Mononuclear cell (primary cell): ENCODE measurements at regions not wholly inside any gene's neighbourhood (a gene's known extent, or its start where the extent isn't known, plus 50 kb on each side); places are given as distances from the start of the nearest gene placed in this dataset.
"Not testable (repeated sequence)": the region's sequence is repeated elsewhere in the genome, so short reads cannot be mapped to it uniquely, and the experiment has no call there.

Experiments
- H3K27me3 ChIP-seq: 2 replicates; pipeline ENCODE4 v1.6.0; 2011; ENCODE audit warnings: low read length, control low read depth; ENCODE audit not compliant: insufficient read depth
- H3K4me1 ChIP-seq: 2 replicates; pipeline ENCODE4 v1.5.1; 2011; ENCODE audit warnings: mild to moderate bottlenecking, low read length, control low read depth; ENCODE audit not compliant: insufficient read depth
- H3K4me3 ChIP-seq: 2 replicates; pipeline ENCODE4 v1.5.1; 2011; ENCODE audit warnings: mild to moderate bottlenecking, low read length, moderate library complexity
- H3K9me3 ChIP-seq: 2 replicates; pipeline ENCODE4 v1.5.1; 2011; ENCODE audit warnings: low read depth, mild to moderate bottlenecking, control low read depth, low read length

DNA sequence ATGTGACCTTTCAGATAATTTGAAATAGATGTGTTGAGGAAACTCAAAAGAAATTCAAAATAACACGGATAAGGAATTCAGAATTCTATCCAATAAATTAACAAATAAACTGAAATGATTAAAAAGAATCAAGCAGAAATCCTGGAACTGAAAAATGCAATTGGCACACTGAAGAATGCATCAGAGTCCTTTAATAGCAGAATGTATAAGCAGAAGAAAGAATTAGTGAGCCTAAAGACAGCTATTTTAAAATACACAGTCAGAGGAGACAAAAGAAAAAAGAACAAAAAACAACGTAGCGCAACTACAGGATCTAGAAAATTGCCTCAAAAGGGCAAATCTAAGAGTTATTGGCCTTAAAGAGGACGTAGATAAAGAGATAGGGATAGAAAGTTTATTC is 99.6 kb upstream of the SAMSN1 start:
- H3K4me3 ChIP-seq: no peak overlapping the region
- no peaks in the 10 kb centered on the region for H3K27me3 ChIP-seq
- no peaks in the 10 kb centered on the region for H3K4me1 ChIP-seq
- peaks cover 13% of the 10 kb centered on the region for H3K9me3 ChIP-seq

DNA sequence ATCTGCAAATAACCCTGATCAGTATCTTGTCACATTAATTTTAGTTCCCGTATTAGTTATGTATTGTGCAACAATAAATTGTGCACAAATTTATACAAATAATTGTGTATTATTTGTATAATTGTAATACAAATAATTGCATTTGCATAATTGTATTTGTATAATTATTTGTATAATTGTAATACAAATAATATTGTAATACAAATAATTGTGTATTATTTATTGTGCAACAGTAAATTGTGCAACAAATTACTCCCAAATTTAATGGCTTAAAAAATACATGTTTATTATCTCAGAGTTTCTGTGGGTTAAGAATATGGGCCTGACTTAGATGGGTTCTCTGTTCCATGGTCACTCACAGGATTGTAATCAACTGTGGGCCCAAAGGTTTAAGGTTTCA is 86.2 kb upstream of the SAMSN1 start:
- Histone ChIP-seq H3K4me3 (no peak overlapping the region), H3K9me3 (no peaks in the 10 kb centered on the region), H3K4me1 (peaks cover under 1% of the 10 kb centered on the region), H3K27me3 (no peaks in the 10 kb centered on the region)

DNA sequence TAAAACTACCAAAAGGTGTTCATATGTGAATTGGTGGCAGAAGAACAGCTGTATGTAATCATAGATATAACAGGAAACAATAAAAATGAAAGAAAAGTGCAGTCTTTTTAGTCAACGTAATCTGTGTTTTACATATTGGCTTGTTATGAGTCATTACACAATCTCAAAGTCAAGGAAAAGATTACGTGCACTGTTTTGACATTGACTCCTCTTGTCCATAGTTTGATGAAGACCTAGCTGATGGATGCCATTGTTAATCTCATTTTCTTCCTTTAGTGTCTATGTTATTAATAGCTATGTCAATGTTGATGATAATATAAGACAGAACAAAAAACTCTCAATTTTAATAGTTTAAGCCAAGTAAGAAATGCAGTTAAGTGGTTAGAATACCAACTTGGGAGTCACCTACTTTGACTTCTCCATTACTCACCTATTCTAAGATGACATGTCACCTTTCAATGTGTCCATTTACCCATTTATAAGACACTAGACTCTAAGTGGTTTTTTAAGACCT is 84.5 kb upstream of the SAMSN1 start:
- Histone ChIP-seq H3K4me3 (no peak overlapping the region), H3K4me1 (no peaks in the 10 kb centered on the region), H3K9me3 (no peaks in the 10 kb centered on the region), H3K27me3 (no peaks in the 10 kb centered on the region)

DNA sequence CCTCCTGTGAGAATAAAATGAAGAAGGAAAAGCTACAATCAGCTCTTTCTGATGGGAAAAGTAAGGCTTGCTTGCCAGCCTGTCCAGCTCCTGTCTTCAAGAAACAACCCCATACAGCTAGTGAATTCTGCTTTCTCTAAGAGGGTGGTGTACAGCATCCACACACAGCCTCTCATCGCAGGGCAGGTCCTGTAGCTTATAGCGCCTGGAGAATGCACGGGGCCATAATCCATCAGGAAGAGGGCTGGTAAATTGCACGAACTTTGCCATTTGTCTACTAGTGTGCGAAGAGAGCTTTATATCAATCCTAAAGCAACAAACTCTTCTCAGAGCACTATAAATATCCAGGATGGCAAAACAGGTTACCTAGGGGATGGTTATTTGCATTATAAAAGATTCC is 83.3 kb upstream of the SAMSN1 start:
- Histone ChIP-seq H3K4me1 (no peaks in the 10 kb centered on the region), H3K27me3 (no peaks in the 10 kb centered on the region), H3K9me3 (no peaks in the 10 kb centered on the region), H3K4me3 (no peak overlapping the region)

DNA sequence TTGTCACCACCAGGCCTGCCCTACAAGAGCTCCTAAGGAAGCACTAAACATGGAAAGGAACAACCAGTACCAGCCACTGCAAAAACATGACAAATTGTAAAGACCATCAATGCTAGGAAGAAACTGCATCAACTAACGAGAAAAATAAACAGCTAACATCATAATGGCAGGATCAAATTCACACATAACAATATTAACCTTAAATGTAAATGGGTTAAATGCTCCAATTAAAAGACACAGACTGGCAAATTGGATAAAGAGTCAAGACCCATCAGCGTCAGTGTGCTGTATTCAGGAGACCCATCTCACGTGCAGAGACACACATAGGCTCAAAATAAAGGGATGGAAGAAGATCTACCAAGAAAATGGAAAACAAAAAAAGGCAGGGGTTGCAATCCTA is 77.0 kb upstream of the SAMSN1 start:
- H3K4me3 ChIP-seq, H3K27me3 ChIP-seq, H3K4me1 ChIP-seq: not testable (repeated sequence)
- H3K9me3 ChIP-seq: peaks cover 10% of the 10 kb centered on the region

DNA sequence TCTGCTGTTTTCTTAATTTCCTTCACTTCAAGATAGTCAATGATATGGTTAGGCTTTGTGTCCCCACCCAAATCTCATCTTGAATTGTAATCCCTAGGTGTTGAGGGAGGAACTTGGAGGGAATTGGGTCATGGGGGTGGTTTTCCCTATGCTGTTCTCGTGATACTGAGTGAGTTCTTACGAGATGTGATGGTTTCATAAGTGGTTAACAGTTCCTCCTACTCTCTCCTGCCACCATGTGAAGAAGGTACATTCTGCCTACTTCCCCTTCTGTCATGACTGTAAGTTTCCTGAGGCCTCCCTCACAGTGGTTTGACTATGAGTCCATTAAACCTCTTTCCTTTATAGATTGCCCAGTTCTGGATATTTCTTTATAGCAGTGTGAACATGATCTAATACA is 74.0 kb upstream of the SAMSN1 start:
- Histone ChIP-seq H3K27me3 (no peaks in the 10 kb centered on the region), H3K4me1 (no peaks in the 10 kb centered on the region)

DNA sequence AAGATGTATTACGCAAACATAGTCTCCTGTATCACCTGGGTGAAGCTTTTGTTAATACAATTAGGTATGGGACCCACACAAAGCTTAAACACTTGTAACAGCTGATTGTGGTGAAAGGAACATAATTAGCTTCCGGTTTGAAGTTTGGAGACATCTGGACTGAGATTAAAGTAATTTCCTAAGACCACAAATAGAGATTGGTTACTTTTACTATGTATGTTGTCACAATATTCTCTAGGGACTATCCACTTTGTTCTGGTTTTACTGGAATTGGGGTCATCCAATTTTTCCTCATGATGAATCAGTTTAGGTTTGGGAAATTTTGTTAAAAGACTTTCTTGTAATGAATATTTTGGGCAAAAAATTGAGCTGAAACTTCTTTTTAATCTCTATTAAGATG is 71.8 kb upstream of the SAMSN1 start:
- peaks cover 10% of the 10 kb centered on the region for H3K9me3 ChIP-seq
- H3K27me3 ChIP-seq: no peaks in the 10 kb centered on the region
- no peaks in the 10 kb centered on the region for H3K4me1 ChIP-seq
- H3K4me3 ChIP-seq: no peak overlapping the region

More for the DNA sequence above, 74.0 kb upstream of the SAMSN1 start:
- H3K9me3 ChIP-seq: peaks cover 10% of the 10 kb centered on the region
- H3K4me3 ChIP-seq: no peak overlapping the region

DNA sequence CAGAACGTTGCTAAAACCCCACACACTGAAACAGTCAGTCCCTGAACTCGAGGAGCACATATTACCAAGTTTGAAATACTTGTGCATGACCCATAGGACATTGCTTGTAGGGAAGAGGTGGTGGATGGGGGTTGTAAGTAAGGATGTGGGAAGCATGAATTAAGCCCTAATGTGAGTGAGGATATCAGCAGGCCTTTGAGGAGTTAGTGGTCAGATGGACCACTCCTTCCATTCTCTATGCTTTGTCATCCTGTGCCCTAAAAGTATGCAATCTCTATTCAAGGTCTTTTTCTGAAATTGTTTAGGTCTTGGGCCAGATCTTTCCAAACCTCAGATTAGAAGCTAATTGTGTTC is 70.9 kb upstream of the SAMSN1 start:
- peaks cover 10% of the 10 kb centered on the region for H3K9me3 ChIP-seq
- H3K4me1 ChIP-seq: no peaks in the 10 kb centered on the region
- H3K27me3 ChIP-seq: no peaks in the 10 kb centered on the region
- no peak overlapping the region for H3K4me3 ChIP-seq

DNA sequence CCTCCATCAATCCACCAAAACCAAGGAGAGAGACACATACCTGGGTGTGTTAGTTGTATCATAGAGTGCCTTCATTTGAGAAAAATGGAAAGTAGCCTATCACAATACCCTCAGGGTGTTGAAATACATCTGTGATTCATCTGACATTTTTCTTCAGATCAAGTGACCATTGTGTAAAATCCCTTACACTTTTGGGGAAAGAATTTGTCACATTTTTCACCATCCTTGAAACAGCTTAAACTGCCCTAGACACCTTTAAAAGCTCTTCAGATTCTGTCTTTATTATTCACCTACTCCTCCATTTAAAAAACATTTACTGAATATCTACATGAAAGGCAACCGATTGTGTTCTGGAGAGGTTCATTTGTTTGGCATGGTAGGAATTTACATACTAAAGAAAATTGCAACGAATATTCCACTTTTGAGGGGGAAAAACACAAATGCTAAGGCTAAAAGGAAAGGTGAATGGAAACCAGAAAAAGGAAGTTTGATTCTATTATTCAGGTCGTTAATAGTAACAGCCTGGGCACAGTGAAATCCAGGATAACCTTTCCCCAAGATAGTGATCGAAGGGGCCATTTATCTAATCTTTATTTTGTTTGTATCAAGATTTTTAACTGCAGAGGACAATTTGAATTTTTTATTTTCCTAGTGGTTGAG is 70.4 kb upstream of the SAMSN1 start:
- H3K4me1 ChIP-seq: no peaks in the 10 kb centered on the region
- H3K4me3 ChIP-seq: no peak overlapping the region
- H3K9me3 ChIP-seq: peaks cover 10% of the 10 kb centered on the region
- H3K27me3 ChIP-seq: no peaks in the 10 kb centered on the region

DNA sequence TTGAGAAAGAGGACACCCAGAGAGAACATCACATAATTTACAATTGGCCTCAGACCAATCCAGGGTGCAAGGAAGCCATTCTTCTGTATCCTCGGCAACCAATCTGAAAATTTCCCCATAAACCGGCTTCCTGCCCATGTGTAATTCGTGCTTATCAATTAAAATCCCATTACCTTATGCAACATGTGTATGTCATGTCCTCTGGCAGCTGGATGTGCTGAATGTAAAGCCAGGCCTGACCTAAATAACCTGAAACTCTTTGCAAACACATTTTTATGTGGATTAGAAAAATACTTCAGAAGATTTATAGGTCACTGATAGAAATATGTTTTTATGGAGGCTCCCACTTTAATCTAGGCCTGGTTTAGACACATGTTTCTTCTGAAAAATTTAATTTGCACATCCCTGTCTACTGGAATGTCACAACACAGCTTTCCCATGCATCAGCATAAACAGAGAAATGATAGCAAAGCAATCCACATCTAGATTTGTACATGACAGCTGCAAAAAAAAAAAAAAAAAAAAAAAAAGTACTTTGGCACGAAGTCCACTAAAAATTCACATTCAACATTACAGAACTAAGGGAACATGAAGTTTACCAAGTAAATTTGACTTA is 69.4 kb upstream of the SAMSN1 start:
- H3K27me3 ChIP-seq: no peaks in the 10 kb centered on the region
- no peak overlapping the region for H3K4me3 ChIP-seq
- no peaks in the 10 kb centered on the region for H3K4me1 ChIP-seq
- H3K9me3 ChIP-seq: peaks cover 14% of the 10 kb centered on the region

DNA sequence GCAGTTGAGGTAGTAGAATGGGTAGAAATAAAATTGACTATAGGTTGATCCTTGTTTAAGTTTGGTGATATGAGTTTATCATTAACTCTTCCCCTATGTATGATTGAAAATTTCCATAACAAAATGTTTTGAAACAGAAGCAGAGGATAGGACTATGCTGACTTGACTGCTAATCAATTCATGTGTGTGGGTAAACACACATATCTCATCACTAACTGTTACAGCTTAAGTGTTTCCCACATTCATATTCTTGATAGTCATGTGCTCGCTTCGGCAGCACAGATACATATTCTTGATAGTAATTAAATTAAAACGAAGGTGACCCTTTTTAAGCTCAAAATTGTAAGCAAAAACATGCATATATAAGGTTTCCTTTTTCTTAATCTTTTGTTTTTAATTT is 68.2 kb upstream of the SAMSN1 start:
- Histone ChIP-seq H3K4me1 (no peaks in the 10 kb centered on the region), H3K4me3 (no peak overlapping the region), H3K27me3 (no peaks in the 10 kb centered on the region), H3K9me3 (peaks cover 4% of the 10 kb centered on the region)

DNA sequence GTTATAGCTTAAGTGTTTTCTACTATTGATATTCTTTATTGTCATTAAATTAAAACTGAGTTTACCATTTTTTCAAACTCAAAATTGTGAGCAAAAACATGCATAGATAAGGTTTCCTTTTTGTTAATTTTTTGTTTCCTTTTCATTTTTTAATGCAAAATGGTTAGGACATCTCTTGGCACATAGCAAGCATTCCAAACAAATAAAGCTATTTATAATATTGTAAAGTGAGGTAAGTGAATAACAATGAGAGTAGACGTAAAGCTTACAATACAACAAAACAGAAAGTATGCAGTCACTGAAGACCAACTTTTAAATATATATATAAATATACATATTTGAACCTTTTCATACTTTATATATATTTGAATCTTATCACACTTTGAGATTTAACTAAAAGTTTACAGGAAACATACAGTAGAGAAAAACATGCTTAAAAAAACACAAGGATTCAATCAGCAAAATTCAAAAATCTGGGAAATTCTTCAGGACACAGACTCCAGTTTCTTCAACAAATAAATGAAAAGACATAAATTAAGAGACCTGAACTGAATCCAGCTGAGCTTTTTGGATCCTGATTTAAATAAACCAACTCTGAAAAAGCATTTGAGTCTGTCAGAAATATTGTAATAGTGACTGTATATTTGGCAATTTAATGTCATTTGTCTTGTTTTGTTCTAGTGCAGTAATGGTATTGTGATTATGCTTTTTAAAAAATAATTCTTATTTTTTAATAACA is 67.5 kb upstream of the SAMSN1 start:
- peaks cover 4% of the 10 kb centered on the region for H3K9me3 ChIP-seq
- H3K27me3 ChIP-seq: no peaks in the 10 kb centered on the region
- no peak overlapping the region for H3K4me3 ChIP-seq
- no peaks in the 10 kb centered on the region for H3K4me1 ChIP-seq

DNA sequence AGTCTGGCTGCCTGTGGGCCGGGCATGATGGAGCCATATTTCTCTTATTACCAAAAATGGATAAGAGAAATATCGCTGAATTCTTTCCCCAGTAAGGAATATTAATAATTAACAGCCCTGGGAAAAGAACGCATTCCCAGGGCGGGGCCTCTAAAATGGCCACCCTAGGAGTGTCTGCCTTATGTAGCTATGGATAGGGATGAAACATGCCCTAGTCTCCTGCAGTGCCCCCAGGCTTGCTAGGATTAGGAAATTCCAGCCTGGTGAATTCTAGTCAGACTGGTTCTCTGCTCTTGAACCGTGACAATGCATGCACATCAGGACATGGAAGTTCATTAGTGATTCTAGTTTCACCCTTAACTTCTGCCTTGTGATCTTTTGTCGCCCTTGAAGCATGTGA is 64.0 kb upstream of the SAMSN1 start:
- not testable (repeated sequence) for H3K27me3 ChIP-seq, H3K4me3 ChIP-seq, H3K4me1 ChIP-seq, H3K9me3 ChIP-seq

DNA sequence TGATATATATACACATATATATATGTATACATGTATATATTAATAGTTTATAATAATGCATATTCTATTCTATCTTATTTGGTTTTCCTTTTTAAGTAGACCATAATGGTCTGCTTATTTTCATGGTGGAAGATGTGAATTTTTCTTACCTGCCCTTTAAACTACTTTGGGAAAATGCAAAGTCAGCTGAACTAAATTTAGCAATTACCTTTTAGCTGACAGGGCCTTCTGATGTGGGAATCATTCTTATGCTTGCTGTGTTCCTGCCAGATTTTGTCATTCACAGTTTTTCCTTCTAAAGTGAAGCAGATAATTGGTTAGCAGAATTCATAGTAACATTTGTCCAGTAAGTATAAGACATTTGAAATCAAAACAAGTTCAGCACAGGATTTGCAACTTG is 63.2 kb upstream of the SAMSN1 start:
- H3K4me3 ChIP-seq: no peak overlapping the region
- H3K4me1 ChIP-seq: no peaks in the 10 kb centered on the region
- peaks cover 4% of the 10 kb centered on the region for H3K9me3 ChIP-seq
- H3K27me3 ChIP-seq: no peaks in the 10 kb centered on the region

DNA sequence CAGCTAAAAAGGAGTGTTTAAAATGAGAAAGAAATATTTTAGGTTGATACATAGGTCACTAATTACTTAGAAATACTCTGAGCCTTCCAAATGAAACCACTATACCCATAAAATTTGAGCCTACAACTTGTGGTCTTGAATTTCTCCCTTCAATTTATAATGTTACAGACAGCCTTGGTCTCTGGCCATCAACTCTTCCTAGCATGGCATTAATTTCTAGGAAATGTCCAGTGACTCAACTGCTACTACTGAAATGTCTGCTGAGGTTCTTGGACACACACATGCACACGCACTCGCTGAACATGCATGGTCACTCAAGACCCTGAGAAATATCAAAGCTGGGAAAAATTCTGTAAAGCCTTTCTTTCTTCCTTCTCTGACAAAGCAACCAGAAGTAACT is 61.1 kb upstream of the SAMSN1 start:
- no peaks in the 10 kb centered on the region for H3K27me3 ChIP-seq
- peaks cover 8% of the 10 kb centered on the region for H3K4me1 ChIP-seq
- peaks cover 4% of the 10 kb centered on the region for H3K9me3 ChIP-seq
- H3K4me3 ChIP-seq: no peak overlapping the region

DNA sequence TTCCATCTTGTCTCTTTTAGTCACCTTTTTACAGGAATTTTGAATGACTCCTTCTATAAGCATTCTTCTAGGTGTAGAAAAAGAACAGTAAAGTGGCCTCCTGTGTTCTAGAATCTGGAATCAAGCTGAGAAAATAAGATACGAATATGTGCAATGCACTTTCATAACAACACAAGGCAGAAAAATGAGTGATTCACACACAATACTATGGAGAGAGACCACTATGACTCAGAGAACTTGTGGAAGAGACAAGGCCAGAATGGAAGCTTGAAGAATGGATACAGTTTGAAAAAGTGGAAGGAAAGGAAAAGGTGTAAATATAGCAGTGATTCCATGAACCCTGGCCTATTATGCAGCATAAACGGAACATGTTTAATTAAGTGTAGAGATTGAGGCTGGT is 57.1 kb upstream of the SAMSN1 start:
- Histone ChIP-seq H3K9me3 (no peaks in the 10 kb centered on the region), H3K27me3 (no peaks in the 10 kb centered on the region), H3K4me3 (no peak overlapping the region), H3K4me1 (peaks cover 10% of the 10 kb centered on the region)
